ENCODE measurements at regions not wholly inside any gene's neighbourhood (a gene's known extent, or its start where the extent isn't known, plus 50 kb on each side); places are given as distances from the start of the nearest gene placed in this dataset.

- FAIRE-seq (no peak), DNase-seq (ENCODE audit: extremely low spot score, insufficient read length, low read depth) (no peak)
Observed at GRCh38 chr4:100086766-100087431, 103.4 kb downstream of the DDIT4L start.

DNA sequence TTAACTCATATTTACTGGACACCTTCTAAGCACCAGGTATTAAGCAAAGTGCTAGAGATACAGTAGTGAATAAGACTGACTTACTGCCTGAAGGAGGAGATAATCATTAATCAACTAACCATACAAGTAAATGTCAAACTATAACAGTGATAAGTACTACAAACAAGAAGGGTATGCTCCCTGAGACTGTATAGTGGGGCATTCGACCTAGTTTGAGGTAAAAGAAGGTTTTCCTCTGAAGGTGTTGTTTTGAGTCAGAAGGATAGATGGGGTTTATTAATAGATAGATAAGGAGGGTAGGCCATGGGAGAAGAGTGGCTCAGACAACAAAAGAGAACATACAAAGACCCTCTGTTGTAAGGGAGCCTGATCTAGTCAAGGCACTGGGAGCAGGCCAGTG is 105.4 kb downstream of the DDIT4L start:
- no peak for FAIRE-seq
- DNase-seq (ENCODE audit: extremely low spot score, insufficient read length, low read depth) = no peak

DNA sequence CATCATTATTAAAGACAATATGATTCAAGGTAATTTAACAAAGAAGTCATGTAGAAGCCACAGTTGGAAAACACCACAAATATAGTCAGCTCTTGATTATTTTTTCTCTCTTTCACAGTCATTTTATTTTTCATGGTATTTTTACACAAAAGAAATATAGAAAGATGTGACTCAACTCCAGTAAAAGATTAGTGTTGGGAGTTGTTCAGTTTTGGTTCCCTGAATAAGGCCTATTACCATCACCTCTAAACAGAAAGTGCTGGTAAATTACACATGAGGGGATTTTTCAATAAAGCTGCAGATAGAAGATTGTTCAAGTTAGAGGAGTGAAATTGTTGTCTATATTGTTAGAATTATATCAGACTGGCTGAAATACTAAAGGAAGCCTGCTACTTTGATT is 107.0 kb downstream of the DDIT4L start:
- FAIRE-seq (no peak), DNase-seq (ENCODE audit: extremely low spot score, insufficient read length, low read depth) (no peak)

DNA sequence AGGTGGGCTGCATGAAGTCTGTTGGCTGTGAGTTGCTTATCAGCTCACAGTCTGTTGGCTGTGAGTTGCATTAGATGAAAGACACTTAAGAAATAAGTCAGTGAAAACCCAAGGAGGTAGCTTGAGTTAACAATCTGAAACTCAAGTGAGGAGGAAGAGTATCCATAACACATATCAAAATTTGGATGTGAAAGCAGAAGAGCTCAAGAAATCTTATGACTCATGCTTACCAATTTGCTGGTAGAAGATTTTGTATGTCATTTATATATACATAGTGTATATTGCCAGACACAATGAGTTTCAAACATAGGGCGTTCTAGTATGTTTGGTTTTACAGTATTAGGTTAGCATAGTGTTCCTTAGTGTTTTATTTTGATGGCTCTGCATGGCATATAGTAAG is 107.4 kb downstream of the DDIT4L start:
- DNase-seq (ENCODE audit: extremely low spot score, insufficient read length, low read depth) = no peak
- FAIRE-seq = no peak

GRCh38 chr4:100081491-100081890 is 108.8 kb downstream of the DDIT4L start:
- no peak for DNase-seq (ENCODE audit: extremely low spot score, insufficient read length, low read depth)
- no peak for FAIRE-seq

DNA sequence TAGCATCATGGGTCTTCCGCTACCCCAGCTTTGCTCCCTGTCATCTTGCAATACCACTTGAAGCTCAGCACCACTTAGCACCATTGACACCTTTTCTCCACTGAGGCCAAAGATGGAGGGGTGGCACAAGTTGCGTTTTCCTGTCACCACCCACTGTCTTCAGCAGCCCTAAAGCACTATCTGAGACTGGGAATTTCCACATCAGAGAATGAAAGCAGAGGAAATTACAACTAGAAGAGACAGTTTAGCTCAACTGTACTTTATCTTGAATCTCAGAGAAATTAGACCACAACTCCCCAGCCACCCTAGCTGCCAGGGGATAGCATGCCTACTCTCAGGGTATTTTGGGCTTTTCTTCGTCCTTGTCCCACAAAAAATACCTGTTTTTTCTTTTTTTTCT is 111.0 kb downstream of the DDIT4L start:
- FAIRE-seq (peak; percentile 48), DNase-seq (ENCODE audit: extremely low spot score, insufficient read length, low read depth) (no peak)

DNA sequence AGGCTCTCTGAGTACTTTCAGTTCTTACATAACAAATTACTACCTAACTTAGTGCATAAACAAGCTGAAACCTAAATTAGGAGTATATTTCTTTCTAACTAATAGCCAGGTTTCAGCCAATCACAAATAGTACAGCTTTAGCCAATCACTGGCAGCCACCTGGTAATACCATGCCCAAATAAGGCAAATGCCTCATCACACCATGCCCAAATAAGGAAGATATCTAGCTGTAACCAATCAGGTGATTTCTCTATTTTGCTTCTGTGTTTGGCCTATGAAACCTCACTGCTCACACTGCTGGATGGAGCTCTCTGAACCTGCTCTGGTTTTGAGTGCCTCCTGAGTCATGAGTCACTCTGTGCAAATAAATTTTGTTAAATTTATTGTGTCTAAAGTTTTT is 113.5 kb downstream of the DDIT4L start:
- no peak for FAIRE-seq

GRCh38 chr4:100075486-100076270 is 114.6 kb downstream of the DDIT4L start:
- no peak for FAIRE-seq
- no peak for DNase-seq (ENCODE audit: extremely low spot score, insufficient read length, low read depth)

More for the DNA sequence above, 113.5 kb downstream of the DDIT4L start:
- no peak for DNase-seq (ENCODE audit: extremely low spot score, insufficient read length, low read depth)

DNA sequence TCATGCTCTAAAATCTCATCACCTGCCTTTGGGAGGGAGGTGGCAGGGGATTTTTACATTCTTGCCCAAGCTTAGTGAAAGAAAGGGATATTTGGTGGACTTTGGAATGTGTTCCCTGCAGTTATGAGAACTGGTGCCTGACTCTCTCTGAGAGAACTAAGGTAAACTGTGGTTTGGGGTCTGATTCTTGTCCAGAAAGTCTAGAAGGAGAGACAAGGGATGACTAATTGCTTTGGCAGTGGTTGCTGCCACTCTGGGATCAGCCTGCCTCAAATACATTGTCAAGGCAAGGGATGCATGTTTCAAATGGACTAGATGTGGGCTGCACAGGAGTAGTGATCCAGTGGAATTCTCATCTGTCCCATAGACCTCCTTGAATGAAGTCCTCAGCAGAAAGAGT is 115.2 kb downstream of the DDIT4L start:
- FAIRE-seq = no peak

DNA sequence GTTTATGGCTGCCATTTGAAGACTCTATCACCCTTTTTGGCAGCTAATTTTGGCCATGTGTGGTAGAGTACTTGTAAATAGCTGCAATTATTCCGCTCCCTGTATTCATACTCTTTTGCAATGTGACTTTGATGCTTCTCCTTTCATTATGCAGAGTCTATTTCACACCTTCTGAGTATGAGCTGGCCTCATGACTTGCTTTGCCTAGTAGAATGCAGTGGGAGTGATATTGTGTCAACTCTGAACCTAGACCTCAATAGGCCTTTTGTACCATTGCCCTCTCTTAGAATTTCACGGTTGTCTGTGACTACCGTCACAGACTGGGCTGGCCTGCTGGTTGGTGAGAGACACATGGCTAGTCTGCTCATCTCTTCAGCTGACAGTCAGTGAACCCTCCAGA is 118.8 kb downstream of the DDIT4L start:
- no peak for FAIRE-seq
- DNase-seq (ENCODE audit: extremely low spot score, insufficient read length, low read depth) = no peak

More for the DNA sequence above, 115.2 kb downstream of the DDIT4L start:
- no peak for DNase-seq (ENCODE audit: extremely low spot score, insufficient read length, low read depth)

DNA sequence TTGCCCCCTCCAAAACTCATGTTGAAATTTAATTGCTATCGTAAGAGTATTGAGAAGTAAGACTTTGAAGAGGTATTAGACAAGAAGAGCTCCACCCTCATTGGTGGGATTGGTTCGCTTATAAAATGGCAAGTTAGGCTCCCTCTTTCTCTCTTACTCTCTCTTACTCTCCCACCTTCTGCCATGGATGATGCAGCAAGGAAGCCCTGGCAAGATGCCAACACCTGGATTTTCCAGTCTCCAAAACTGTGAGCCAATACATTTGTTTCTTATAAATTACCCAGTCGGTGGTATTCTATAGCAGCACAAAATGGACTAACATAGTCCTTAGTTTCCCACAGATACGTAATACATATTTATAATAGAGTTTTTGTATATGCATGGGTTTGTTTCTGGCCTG is 119.4 kb downstream of the DDIT4L start:
- DNase-seq (ENCODE audit: extremely low spot score, insufficient read length, low read depth) (no peak), FAIRE-seq (no peak)

GRCh38 chr4:100069207-100069606 is 119.1 kb upstream of the H2AZ1 start:
- DNase-seq (ENCODE audit: extremely low spot score, insufficient read length, low read depth) = no peak
- no peak for FAIRE-seq

GRCh38 chr4:100067255-100067654 is 117.2 kb upstream of the H2AZ1 start:
- DNase-seq (ENCODE audit: extremely low spot score, insufficient read length, low read depth) = no peak
- no peak for FAIRE-seq

DNA sequence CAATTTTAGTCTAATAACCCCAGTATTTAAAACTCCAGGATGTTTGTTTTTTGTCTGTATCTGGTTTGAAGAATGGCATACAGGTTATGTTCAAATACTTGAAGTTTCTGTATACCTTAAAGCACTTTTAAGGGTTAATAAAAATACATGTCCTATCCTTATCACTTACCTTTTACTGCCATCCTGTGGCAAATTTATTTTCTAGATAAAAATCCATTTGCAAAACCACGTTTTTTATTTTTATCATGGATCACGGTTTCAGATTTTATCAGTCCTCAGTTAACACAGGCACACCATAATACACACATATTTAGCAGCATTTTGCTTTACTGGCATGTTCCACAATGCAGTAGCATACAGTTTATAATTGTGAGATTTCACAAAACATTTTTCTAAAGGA is 113.3 kb upstream of the H2AZ1 start:
- no peak for FAIRE-seq
- DNase-seq (ENCODE audit: extremely low spot score, insufficient read length, low read depth) = no peak

- no peak for FAIRE-seq
- DNase-seq (ENCODE audit: extremely low spot score, insufficient read length, low read depth) = no peak
Observed at GRCh38 chr4:100062921-100063320, 112.8 kb upstream of the H2AZ1 start.

DNA sequence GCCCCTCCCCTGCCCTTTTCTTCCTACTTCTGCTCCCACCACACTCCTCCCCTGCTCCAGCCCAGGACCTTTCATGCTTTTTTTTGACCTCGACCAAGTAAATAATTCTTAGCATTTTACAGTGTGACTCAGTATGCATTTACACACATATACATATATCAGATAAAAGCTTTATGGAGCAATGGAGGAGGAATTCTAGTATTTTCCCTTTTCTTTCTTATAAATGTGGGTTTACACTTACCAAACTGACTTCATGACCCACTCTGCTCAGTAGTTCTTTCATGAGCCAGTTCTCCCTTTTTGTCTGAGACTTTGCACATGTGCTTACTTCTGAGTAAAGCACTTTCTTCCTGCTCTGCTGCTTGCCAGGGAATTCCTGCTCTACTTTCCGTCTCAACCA is 111.8 kb upstream of the H2AZ1 start:
- DNase-seq (ENCODE audit: extremely low spot score, insufficient read length, low read depth) = no peak
- FAIRE-seq = no peak

GRCh38 chr4:100060765-100061416 is 110.8 kb upstream of the H2AZ1 start:
- DNase-seq (ENCODE audit: extremely low spot score, insufficient read length, low read depth) = no peak
- FAIRE-seq = no peak

DNA sequence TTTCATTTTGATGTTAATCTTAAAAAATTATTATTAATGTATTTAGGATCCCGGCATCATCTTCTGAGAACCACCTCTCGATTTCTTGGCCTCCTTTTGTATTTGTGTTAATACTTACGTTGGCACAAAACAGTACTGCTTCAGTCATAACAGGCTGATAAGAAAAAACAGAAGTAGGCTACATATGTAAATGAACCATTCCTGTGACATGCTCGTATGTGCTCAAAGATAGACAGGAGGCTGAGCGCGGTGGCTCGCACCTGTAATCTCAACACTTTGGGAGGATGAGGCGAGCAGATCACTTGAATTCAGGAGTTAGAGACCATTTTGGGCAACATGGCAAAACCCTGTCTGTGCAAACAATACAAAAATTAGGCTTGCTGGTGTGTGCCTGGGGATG is 109.4 kb upstream of the H2AZ1 start:
- FAIRE-seq = no peak

GRCh38 chr4:100056701-100057100 is 106.6 kb upstream of the H2AZ1 start:
- no peak for DNase-seq (ENCODE audit: extremely low spot score, insufficient read length, low read depth)
- no peak for FAIRE-seq

More for the DNA sequence above, 109.4 kb upstream of the H2AZ1 start:
- no peak for DNase-seq (ENCODE audit: extremely low spot score, insufficient read length, low read depth)

DNA sequence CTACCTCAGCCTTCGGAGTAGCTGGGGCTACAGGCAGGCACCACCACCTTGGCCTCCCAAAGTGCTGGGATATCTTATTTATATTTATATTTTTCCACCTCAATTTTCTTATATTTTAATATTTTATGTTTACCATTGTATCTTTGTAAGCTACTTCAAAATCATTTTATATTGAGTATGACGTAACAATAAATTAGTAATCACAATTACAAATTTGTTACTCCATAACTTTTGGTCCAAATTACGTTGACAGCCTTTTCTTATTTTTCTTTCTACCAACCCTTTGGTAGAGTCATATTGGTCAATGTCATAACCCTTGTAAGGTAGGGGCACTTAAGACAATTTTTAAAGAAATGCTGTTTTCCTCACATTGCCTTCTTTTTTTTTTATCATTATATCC is 104.0 kb upstream of the H2AZ1 start:
- no peak for FAIRE-seq

DNA sequence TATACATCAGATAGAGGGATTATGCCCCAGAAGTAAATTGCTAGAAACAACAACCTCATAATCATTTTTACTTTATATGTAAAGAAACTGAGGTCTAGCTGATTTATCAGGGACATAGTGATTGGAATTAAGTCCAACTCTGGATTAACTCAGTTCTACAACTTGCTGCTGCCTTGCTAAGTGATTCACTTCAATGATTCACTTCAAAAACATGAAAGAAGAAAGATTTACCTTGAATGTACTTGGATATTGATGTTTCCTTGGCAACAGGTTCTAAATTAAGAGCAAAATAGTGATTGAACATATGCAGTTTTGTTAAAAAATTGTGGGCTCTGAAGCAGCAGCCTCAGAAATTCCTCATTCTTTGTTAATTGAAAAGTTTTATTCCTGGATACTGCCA is 99.8 kb upstream of the H2AZ1 start:
- FAIRE-seq (no peak), DNase-seq (ENCODE audit: extremely low spot score, insufficient read length, low read depth) (no peak)

More for the DNA sequence above, 104.0 kb upstream of the H2AZ1 start:
- no peak for DNase-seq (ENCODE audit: extremely low spot score, insufficient read length, low read depth)

Measured in GM18507 (cell line).